NCI-H748 (cell line): ENCODE measurements at regions not wholly inside any gene's neighbourhood (a gene's known extent, or its start where the extent isn't known, plus 50 kb on each side); places are given as distances from the start of the nearest gene placed in this dataset.

Source experiments
- DNase-seq: peaks from one replicate; lab custom pipeline; 2025; ENCODE audit not compliant: unreplicated experiment; lab: John Stamatoyannopoulos, UW

- no peak for DNase-seq
Measured at GRCh38 chr11:105201166-105201565, 61.6 kb upstream of the CARD18 start.

GRCh38 chr11:105197071-105197815 is 57.7 kb upstream of the CARD18 start:
- DNase-seq = no peak

DNA sequence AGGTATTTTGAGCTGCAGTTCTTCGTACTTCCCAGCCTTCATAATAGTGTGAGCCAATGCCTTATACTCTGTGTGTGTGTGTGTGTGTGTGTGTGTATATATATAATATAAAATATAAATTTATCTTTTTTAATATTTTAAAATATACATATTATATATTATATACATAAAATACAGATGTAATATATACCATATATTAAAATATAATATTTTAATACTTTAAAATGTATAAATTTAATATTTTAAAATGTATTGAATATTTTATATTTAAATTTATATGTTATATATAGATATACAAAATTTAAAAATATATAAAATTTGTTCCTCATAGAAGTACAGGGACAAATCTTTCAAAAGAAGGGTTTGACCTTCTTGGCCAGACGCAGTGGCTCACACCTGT is 53.7 kb upstream of the CARD18 start:
- no peak for DNase-seq

DNA sequence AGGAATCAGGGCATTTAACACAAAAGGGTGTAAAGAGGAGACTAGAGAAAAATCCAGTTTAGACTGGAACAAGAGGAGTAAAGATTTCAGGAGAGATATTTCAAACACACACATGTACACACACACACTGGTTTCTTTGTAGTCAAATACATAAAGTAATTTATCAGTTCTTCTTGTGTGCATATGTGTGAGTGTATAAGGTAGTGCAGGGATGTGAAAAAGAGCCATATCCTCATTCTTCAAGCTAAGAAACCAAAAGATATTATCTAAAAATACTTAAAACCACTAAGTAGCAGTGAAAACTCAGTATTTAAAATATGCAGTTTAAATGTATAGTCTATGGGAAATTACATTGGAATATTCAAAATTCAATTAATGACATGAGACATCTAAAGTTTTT is 52.5 kb upstream of the CARD18 start:
- no peak for DNase-seq

DNA sequence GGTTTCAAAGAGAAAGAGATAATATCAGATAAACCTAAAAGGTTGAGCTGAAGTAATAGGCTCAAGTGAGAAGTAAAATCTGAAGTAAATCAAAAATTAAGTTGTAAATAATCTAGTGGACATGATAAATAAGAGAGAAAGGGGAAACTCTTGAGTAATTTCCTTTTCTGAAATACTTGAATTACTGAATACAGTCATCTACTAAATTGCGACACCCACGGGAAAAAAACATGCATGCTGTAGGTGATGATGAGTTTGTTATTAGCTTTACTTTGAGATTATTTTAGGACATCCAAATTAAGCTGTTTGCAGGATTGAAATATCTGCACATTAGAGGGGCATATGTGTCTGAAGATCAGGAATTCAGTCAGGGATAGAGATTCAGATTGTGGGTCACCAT is 50.0 kb upstream of the CARD18 start:
- DNase-seq = no peak
